GM12878 (cell line): ENCODE measurements at regions not wholly inside any gene's neighbourhood (a gene's known extent, or its start where the extent isn't known, plus 50 kb on each side); places are given as distances from the start of the nearest gene placed in this dataset.

ENCODE experiments used
- ATAC-seq: fragments of 200-7000 bp; cut with Tn5 transposase; 3 replicates; pipeline ENCODE4 v1.9.1; 2020; ENCODE audit warnings: mild to moderate bottlenecking, moderate library complexity
- BruUV-seq: library from RNA; stranded (reverse); fragments of 400-500 nt; replicated peaks from 2 replicates; lab custom pipeline; 2021; lab: Mats Ljungman, UMichigan
- CTCF ChIA-PET: fragments of 300-600 bp; sonication (Branson Sonifier 250); formaldehyde crosslinking; extraction: SDS; loops from one replicate; lab custom pipeline; 2021; ENCODE audit warnings: inconsistent platforms; lab: Yijun Ruan, JAX
- POLR2A ChIA-PET: fragments of 350-600 bp; formaldehyde crosslinking; extraction: SDS; loops from one replicate; lab custom pipeline; 2021; ENCODE audit warnings: inconsistent platforms; lab: Charles Lee
- RAD21 ChIA-PET: fragments of 300-600 bp; sonication (Branson Sonifier 250); formaldehyde crosslinking; loops from one replicate; lab custom pipeline; 2023; ENCODE audit warnings: antibody characterized with exemption; ENCODE audit not compliant: unreplicated experiment; lab: Charles Lee
- SMC1A ChIA-PET: fragments of 300-600 bp; sonication (Branson Sonifier 250); formaldehyde crosslinking; loops from one replicate; lab custom pipeline; 2023; ENCODE audit not compliant: unreplicated experiment, uncharacterized antibody; lab: Charles Lee
- DNase-seq: peaks from one replicate; pipeline ENCODE4 v3.0.0-alpha.2; 2011; ENCODE audit warnings: low read depth, low spot score
- FAIRE-seq: peaks from 3 replicates; lab custom pipeline; 2011; peaks lifted over from hg19 to GRCh38; lab: Jason Lieb, UNC
- H2AFZ ChIP-seq: 2 replicates; pipeline ENCODE4 v1.6.0; 2011; ENCODE audit warnings: low read depth, low read length, control low read depth; ENCODE audit not compliant: control insufficient read depth
- H3K27ac ChIP-seq: 2 replicates; pipeline ENCODE4 v1.5.1; 2011; ENCODE audit warnings: control low read depth; ENCODE audit not compliant: control insufficient read depth, insufficient read depth
- H3K27me3 ChIP-seq, 2 experiments: replicated peaks in 1 of 2; 2 replicates each; pipeline versions ENCODE4 v1.6.0 to v1.6.1; 2011; ENCODE audit warnings: low read length in 1 of 2; ENCODE audit not compliant: control insufficient read depth in 2 of 2, insufficient read depth in 2 of 2
- H3K36me3 ChIP-seq, 2 experiments: 2 replicates each; pipeline ENCODE4 v1.5.1; 2011; ENCODE audit warnings: low read length in 1 of 2; ENCODE audit not compliant: control insufficient read depth in 2 of 2, insufficient read depth in 2 of 2
- H3K4me1 ChIP-seq: 2 replicates; pipeline ENCODE4 v1.6.1; 2011; ENCODE audit warnings: mild to moderate bottlenecking, low read length, moderate library complexity, mixed read lengths; ENCODE audit not compliant: control insufficient read depth, insufficient read depth
- H3K4me2 ChIP-seq: 2 replicates; pipeline ENCODE4 v1.6.0; 2011; ENCODE audit warnings: control low read depth; ENCODE audit not compliant: control insufficient read depth, insufficient read depth
- H3K4me3 ChIP-seq: fragments of 200-600 bp; sonication (generic); 2 replicates; pipeline ENCODE4 v1.5.1; 2016
- H3K79me2 ChIP-seq: 2 replicates; pipeline ENCODE4 v1.6.0; 2011; ENCODE audit warnings: low read length; ENCODE audit not compliant: control insufficient read depth, insufficient read depth
- H3K9ac ChIP-seq: 2 replicates; pipeline ENCODE4 v1.8.0; 2011; ENCODE audit warnings: low read length, control low read depth, mixed read lengths; ENCODE audit not compliant: control insufficient read depth, insufficient read depth
- H3K9me3 ChIP-seq: replicated peaks from 3 replicates; pipeline ENCODE4 v1.5.1; 2011; ENCODE audit warnings: mild to moderate bottlenecking, low read length; ENCODE audit not compliant: control insufficient read depth, insufficient read depth
- H4K20me1 ChIP-seq: 2 replicates; pipeline ENCODE4 v1.6.0; 2011; ENCODE audit not compliant: control insufficient read depth, insufficient read depth
- ATF2 ChIP-seq: IDR thresholded peaks from 2 replicates; pipeline ENCODE4 v1.6.1; 2012; ENCODE audit warnings: low read length, inconsistent platforms
- ATF7 ChIP-seq: fragments of 450-650 bp; IDR thresholded peaks from 2 replicates; pipeline ENCODE4 v1.6.1; 2016; ENCODE audit warnings: low read depth, mild to moderate bottlenecking
- CHD4 ChIP-seq: fragments of 200-600 bp; sonication (generic); IDR thresholded peaks from 2 replicates; pipeline ENCODE4 v1.6.1; 2016; ENCODE audit warnings: mild to moderate bottlenecking
- CREM ChIP-seq: IDR thresholded peaks from 2 replicates; pipeline ENCODE4 v1.6.1; 2014; ENCODE audit warnings: antibody characterized with exemption, low read depth
- GATAD2B ChIP-seq: fragments of 450-650 bp; conservative IDR thresholded peaks from 2 replicates; pipeline ENCODE4 v1.6.1; 2017; ENCODE audit warnings: low read depth, mild to moderate bottlenecking, moderate library complexity
- NBN ChIP-seq: fragments of 450-650 bp; IDR thresholded peaks from 2 replicates; pipeline ENCODE4 v1.6.1; 2016
- NFIC ChIP-seq: IDR thresholded peaks from 2 replicates; pipeline ENCODE4 v1.6.1; 2012; ENCODE audit warnings: low read depth, mild to moderate bottlenecking, inconsistent platforms, low read length, moderate library complexity
- PAX8 ChIP-seq: fragments of 450-650 bp; IDR thresholded peaks from 2 replicates; pipeline ENCODE4 v1.6.1; 2017; ENCODE audit warnings: mild to moderate bottlenecking, moderate library complexity
- RAD21 ChIP-seq: IDR thresholded peaks from 2 replicates; pipeline ENCODE4 v1.6.1; 2011; ENCODE audit warnings: mild to moderate bottlenecking, low read depth, low read length, moderate library complexity; ENCODE audit not compliant: insufficient read depth
- RUNX3 ChIP-seq: IDR thresholded peaks from 2 replicates; pipeline ENCODE4 v1.6.1; 2012; ENCODE audit warnings: low read length, inconsistent platforms
- SMC3 ChIP-seq: IDR thresholded peaks from 2 replicates; pipeline ENCODE4 v1.6.1; 2011; ENCODE audit warnings: low read length, improper control_type of control experiment, borderline replicate concordance
- SUPT20H ChIP-seq: IDR thresholded peaks from 2 replicates; pipeline ENCODE4 v1.6.1; 2011; ENCODE audit warnings: low read depth, mild to moderate bottlenecking, low read length, moderate library complexity, borderline replicate concordance; ENCODE audit not compliant: control insufficient read depth
- YBX1 ChIP-seq: fragments of 450-650 bp; IDR thresholded peaks from 2 replicates; pipeline ENCODE4 v1.6.1; 2016; ENCODE audit warnings: antibody characterized with exemption
- ZBTB40 ChIP-seq: fragments of 450-650 bp; IDR thresholded peaks from 2 replicates; pipeline ENCODE4 v1.6.1; 2016; ENCODE audit warnings: mild to moderate bottlenecking, moderate library complexity, borderline replicate concordance
- WGBS: methylation state at CpG from one replicate; pipeline ENCODE4 v1.1.6; 2016; ENCODE audit warnings: low lambda C conversion rate; ENCODE audit not compliant: insufficient replicate concordance, insufficient coverage; ENCODE audit errors: missing lambda C conversion rate; 5-methylcytosine and 5-hydroxymethylcytosine counted together
- in situ Hi-C: fragments of 300-500 bp; cut with MboI; formaldehyde crosslinking; loops from 9 replicates; pipeline ENCODE4 v1.14.3; 2018; ENCODE audit warnings: mixed read lengths
- intact Hi-C: fragments of 100-400 bp; cut with micrococcal nuclease; formaldehyde crosslinking; loops from one replicate; pipeline ENCODE4 v1.14.2; 2022; ENCODE audit not compliant: unreplicated experiment
- TF ChIP-seq, protein P1 (sequence below): fragments of 450-650 bp; formaldehyde crosslinking; IDR thresholded peaks from 2 replicates; pipeline ENCODE4 v1.4.0; 2020; ENCODE audit warnings: mild to moderate bottlenecking, moderate library complexity

DNA sequence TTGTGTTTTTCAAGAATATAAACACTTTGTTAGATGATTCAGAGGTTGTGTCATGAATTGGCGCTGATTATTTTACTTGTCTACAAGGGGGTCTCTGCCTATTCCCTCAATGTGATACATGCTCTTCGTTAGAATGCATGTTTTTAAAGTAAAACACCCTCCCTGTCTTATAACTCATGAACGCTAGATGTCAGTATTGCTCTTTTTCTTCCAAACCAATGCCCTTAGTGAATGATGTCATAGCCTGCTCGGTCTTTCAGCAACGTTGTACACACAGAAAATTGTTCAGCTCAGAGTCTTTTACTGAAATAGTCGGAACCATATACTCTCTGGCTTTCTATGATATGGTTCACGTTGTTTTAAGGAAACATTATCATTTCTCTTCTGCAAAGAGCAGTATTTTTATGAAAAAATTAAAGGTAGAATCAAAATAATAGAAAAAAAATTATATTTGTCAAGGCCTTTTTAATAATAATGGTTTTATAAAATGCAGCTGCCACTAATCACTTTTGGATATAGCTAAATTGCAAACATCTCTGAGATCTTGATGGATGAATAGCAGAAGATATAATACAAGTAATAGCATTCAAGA, 292.9 kb downstream of the TLL1 start:
- WGBS, result 1% methylated on average over 7 of the region's 7 CpGs
- H3K9ac ChIP-seq, result no peak overlapping the region
- H4K20me1 ChIP-seq, result no peaks in the 10 kb centered on the region
- ChIA-PET SMC1A (interaction anchor here (0.7 to 2.8 kb wide), 11 partner anchors 10 to 1987 kb away, joined by 3 to 22 read pairs (median 4); no protein-coding TSS in a partner anchor), POLR2A (no interaction called here), CTCF (interaction anchor here (0.7 to 2.3 kb wide), 23 partner anchors 9 to 1992 kb away, joined by 3 to 32 read pairs (median 3); no protein-coding TSS in a partner anchor), RAD21 (interaction anchor here (1.1 to 2.1 kb wide), 7 partner anchors 159 to 1988 kb away, joined by 3 to 14 read pairs (median 5); no protein-coding TSS in a partner anchor)
- peak; percentile 94 for ATAC-seq
- BruUV-seq, result no TSS peak
- no peak overlapping the region; the same call in 1 of the 2 replicates for H2AFZ ChIP-seq
- intact Hi-C loops (loop anchor here (1.0 to 10.0 kb wide), 11 partner anchors 86 to 1986 kb away; no protein-coding TSS in a partner anchor), in situ Hi-C loops (loop anchor here (5.0 to 25.0 kb wide), 4 partner anchors 426 to 1459 kb away; no protein-coding TSS in a partner anchor)
- no peaks in the 10 kb centered on the region for H3K79me2 ChIP-seq
- no peaks in the 10 kb centered on the region for H3K4me1 ChIP-seq
- H3K4me2 ChIP-seq, result no peak overlapping the region
- no peak overlapping the region for H3K4me3 ChIP-seq
- no peaks in the 10 kb centered on the region for H3K27me3 ChIP-seq
- peak; percentile 98 for FAIRE-seq
- no peaks in the 10 kb centered on the region for H3K9me3 ChIP-seq
- H3K36me3 ChIP-seq, result no peaks in the 10 kb centered on the region
- peak; percentile 36 for DNase-seq
- no peak overlapping the region for H3K27ac ChIP-seq
- TF ChIP-seq NFIC (no peak), SMC3 (peak; percentile 85), CHD4 (no peak), RAD21 (peak; percentile 95), RUNX3 (no peak), YBX1 (no peak), CREM (peak; percentile 34; the same call in 1 of the 2 replicates), SUPT20H (no peak), ATF7 (peak; percentile 97), GATAD2B (no peak), PAX8 (no peak), NBN (no peak), ZBTB40 (no peak), ATF2 (peak; percentile 96)
- TF ChIP-seq, protein P1, sequence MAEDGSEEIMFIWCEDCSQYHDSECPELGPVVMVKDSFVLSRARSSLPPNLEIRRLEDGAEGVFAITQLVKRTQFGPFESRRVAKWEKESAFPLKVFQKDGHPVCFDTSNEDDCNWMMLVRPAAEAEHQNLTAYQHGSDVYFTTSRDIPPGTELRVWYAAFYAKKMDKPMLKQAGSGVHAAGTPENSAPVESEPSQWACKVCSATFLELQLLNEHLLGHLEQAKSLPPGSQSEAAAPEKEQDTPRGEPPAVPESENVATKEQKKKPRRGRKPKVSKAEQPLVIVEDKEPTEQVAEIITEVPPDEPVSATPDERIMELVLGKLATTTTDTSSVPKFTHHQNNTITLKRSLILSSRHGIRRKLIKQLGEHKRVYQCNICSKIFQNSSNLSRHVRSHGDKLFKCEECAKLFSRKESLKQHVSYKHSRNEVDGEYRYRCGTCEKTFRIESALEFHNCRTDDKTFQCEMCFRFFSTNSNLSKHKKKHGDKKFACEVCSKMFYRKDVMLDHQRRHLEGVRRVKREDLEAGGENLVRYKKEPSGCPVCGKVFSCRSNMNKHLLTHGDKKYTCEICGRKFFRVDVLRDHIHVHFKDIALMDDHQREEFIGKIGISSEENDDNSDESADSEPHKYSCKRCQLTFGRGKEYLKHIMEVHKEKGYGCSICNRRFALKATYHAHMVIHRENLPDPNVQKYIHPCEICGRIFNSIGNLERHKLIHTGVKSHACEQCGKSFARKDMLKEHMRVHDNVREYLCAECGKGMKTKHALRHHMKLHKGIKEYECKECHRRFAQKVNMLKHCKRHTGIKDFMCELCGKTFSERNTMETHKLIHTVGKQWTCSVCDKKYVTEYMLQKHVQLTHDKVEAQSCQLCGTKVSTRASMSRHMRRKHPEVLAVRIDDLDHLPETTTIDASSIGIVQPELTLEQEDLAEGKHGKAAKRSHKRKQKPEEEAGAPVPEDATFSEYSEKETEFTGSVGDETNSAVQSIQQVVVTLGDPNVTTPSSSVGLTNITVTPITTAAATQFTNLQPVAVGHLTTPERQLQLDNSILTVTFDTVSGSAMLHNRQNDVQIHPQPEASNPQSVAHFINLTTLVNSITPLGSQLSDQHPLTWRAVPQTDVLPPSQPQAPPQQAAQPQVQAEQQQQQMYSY (CRISPR knock-in tag), result no peak
